Liver (tissue), 3 donors: ENCODE measurements at regions not wholly inside any gene's neighbourhood (a gene's known extent, or its start where the extent isn't known, plus 50 kb on each side); places are given as distances from the start of the nearest gene placed in this dataset.

Experiments used
- EGR1 ChIP-seq, 2 donors: IDR thresholded peaks; 2 replicates each; pipeline ENCODE4 v1.6.1; 2016 to 2018; ENCODE audit warnings: antibody characterized with exemption in 2 of 2, low read depth in 2 of 2
- GABPA ChIP-seq, 2 donors: IDR thresholded peaks in 1 of 2; conservative IDR thresholded peaks in 1 of 2; 2 replicates each; pipeline ENCODE4 v1.6.1; 2016; ENCODE audit warnings: antibody characterized with exemption in 2 of 2, mild to moderate bottlenecking in 1 of 2, moderate library complexity in 1 of 2
- HNF4A ChIP-seq, 2 donors: conservative IDR thresholded peaks; 2 replicates each; pipeline ENCODE4 v1.6.1; 2016; ENCODE audit warnings: antibody characterized with exemption in 2 of 2, mild to moderate bottlenecking in 2 of 2
- JUND ChIP-seq, 2 donors: IDR thresholded peaks; 2 replicates each; pipeline ENCODE4 v1.6.1; 2016; ENCODE audit warnings: antibody characterized with exemption in 2 of 2
- NR2F2 ChIP-seq: IDR thresholded peaks from 2 replicates; pipeline ENCODE4 v1.6.1; 2016; ENCODE audit warnings: antibody characterized with exemption
- RAD21 ChIP-seq, 2 donors: IDR thresholded peaks; 2 replicates each; pipeline ENCODE4 v1.6.1; 2016; ENCODE audit warnings: antibody characterized with exemption in 2 of 2, mild to moderate bottlenecking in 2 of 2
- REST ChIP-seq: IDR thresholded peaks from 2 replicates; pipeline ENCODE4 v1.6.1; 2016; ENCODE audit warnings: antibody characterized with exemption, mild to moderate bottlenecking
- RXRA ChIP-seq, 2 donors: IDR thresholded peaks; 2 replicates each; pipeline ENCODE4 v1.6.1; 2017 to 2018; ENCODE audit warnings: antibody characterized with exemption in 2 of 2, mild to moderate bottlenecking in 1 of 2
- SP1 ChIP-seq: IDR thresholded peaks from 2 replicates; pipeline ENCODE4 v1.6.1; 2018; ENCODE audit warnings: antibody characterized with exemption, mild to moderate bottlenecking
- TAF1 ChIP-seq: conservative IDR thresholded peaks from 2 replicates; pipeline ENCODE4 v1.6.1; 2016; ENCODE audit warnings: antibody characterized with exemption, mild to moderate bottlenecking
- YY1 ChIP-seq: IDR thresholded peaks from 2 replicates; pipeline ENCODE4 v1.6.1; 2016; ENCODE audit warnings: antibody characterized with exemption, mild to moderate bottlenecking
- TF ChIP-seq, protein P1 (sequence below): fragments of 150-350 bp; IDR thresholded peaks from 2 replicates; pipeline ENCODE4 v1.5.1; 2017; ENCODE audit warnings: improper control_type of control experiment, low read depth, low read length; ENCODE audit not compliant: missing input control
- TF ChIP-seq, protein P2 (sequence below): IDR thresholded peaks from 2 replicates; pipeline ENCODE4 v1.6.1; 2016; ENCODE audit warnings: antibody characterized with exemption
- TF ChIP-seq, protein P3 (sequence below): IDR thresholded peaks from 2 replicates; pipeline ENCODE4 v1.6.1; 2016; ENCODE audit warnings: antibody characterized with exemption
- donor health status: healthy.
- donor health status: healthy.

DNA sequence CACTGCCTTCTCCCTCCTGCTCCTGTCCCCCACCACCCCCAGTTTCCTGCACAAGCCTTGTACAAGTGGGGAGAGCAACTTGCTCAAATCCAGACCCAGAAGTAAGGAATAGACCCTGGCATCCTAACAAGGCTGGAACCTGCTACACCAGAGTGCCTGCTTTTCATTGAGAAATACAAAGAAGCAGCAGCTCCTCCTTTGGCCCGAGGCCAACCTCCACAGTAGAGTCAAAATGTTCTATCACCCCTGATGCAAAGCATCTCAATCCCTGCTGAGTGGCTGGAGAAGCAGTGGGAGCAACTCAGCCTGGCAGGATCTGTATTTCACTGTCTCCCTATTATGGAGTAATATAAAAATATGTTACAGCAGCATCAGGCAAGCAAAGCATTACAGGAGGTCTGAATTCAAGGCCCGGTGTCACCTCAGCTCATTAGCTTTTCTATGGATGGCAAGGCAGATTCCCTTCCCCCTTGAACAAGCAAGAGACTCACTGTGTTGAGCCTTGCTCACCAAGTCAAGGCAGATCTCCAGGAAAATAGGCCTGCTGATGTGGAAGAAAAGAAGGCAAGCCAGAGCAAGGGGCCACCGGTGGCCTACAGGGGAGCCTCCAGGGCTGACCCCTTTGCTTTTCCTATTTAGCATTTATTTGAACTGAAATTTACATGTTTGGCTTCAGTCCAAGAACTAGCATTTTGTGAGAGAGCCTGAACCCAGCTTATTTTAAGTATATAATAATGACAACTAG lies 186.3 kb upstream of the EGLN3 start:
- TF ChIP-seq, protein P1, sequence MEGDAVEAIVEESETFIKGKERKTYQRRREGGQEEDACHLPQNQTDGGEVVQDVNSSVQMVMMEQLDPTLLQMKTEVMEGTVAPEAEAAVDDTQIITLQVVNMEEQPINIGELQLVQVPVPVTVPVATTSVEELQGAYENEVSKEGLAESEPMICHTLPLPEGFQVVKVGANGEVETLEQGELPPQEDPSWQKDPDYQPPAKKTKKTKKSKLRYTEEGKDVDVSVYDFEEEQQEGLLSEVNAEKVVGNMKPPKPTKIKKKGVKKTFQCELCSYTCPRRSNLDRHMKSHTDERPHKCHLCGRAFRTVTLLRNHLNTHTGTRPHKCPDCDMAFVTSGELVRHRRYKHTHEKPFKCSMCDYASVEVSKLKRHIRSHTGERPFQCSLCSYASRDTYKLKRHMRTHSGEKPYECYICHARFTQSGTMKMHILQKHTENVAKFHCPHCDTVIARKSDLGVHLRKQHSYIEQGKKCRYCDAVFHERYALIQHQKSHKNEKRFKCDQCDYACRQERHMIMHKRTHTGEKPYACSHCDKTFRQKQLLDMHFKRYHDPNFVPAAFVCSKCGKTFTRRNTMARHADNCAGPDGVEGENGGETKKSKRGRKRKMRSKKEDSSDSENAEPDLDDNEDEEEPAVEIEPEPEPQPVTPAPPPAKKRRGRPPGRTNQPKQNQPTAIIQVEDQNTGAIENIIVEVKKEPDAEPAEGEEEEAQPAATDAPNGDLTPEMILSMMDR: no peak
- TF ChIP-seq GABPA (IDR thresholded peaks at IDR 0.05 in 1 of 2, conservative IDR thresholded peaks at IDR 0.05 in 1 of 2) (no peak), RXRA (IDR thresholded peaks at IDR 0.05) (no peak), EGR1 (IDR thresholded peaks at IDR 0.05; ENCODE audit: low read depth in 2 of 2) (no peak), SP1 (no peak), YY1 (no peak), NR2F2 (no peak), TAF1 (no peak), REST (no peak), RAD21 (IDR thresholded peaks at IDR 0.05) (no peak), JUND (IDR thresholded peaks at IDR 0.05) (no peak), HNF4A (conservative IDR thresholded peaks at IDR 0.05) (no peak)
- TF ChIP-seq, protein P2, sequence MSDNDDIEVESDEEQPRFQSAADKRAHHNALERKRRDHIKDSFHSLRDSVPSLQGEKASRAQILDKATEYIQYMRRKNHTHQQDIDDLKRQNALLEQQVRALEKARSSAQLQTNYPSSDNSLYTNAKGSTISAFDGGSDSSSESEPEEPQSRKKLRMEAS: no peak
- TF ChIP-seq, protein P3, sequence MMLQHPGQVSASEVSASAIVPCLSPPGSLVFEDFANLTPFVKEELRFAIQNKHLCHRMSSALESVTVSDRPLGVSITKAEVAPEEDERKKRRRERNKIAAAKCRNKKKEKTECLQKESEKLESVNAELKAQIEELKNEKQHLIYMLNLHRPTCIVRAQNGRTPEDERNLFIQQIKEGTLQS: no peak
